Activated CD4-positive, alpha-beta T cell treated with anti-CD3 and anti-CD28 coated beads, Interleukin-2, Interleukin-6, amounts not matched to agents 100 ng/mL and 50 ng/mL, durations not matched to agents 16 hours and 8 hours (primary cell): ENCODE measurements at regions not wholly inside any gene's neighbourhood (a gene's known extent, or its start where the extent isn't known, plus 50 kb on each side); places are given as distances from the start of the nearest gene placed in this dataset.
"Not testable (repeated sequence)": the region's sequence is repeated elsewhere in the genome, so short reads cannot be mapped to it uniquely, and the experiment has no call there.

Experiments
- DNase-seq: peaks from one replicate; pipeline ENCODE4 v3.0.0-alpha.2; 2020

DNA sequence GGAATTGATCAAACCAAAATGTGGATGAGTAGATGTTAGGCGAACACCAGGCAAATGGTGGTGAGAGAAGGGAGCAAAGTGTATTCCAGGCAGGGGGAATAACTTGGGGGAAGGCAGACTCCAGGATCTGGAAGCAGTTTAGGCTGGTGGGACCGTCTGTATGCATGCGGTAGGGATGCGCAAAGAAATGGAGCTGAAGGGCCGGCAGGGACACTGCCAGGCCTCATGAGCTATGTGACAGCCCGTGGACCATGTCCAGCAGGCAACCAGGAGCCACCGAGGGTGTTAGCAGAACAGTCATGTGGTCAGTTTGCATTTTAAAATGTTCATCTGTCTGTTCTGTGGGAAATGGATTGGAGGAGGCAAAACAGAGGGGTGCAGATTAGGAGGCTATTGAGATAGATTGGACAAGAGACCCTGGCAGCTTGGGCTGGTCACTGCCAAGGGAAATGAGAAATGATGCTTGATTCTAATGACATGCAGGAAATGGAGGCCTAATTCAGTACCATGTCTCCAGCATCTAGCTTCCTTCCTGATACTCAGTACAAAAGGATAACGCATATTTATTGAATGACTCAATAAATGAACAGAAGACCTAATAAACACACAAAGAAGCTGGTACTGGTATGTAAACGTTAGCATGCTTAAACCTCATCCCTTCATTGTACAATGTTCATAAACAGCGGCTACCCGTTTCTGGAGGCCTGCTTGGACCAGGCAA is 412.4 kb downstream of the BUD13 start:
- DNase-seq = no peak

DNA sequence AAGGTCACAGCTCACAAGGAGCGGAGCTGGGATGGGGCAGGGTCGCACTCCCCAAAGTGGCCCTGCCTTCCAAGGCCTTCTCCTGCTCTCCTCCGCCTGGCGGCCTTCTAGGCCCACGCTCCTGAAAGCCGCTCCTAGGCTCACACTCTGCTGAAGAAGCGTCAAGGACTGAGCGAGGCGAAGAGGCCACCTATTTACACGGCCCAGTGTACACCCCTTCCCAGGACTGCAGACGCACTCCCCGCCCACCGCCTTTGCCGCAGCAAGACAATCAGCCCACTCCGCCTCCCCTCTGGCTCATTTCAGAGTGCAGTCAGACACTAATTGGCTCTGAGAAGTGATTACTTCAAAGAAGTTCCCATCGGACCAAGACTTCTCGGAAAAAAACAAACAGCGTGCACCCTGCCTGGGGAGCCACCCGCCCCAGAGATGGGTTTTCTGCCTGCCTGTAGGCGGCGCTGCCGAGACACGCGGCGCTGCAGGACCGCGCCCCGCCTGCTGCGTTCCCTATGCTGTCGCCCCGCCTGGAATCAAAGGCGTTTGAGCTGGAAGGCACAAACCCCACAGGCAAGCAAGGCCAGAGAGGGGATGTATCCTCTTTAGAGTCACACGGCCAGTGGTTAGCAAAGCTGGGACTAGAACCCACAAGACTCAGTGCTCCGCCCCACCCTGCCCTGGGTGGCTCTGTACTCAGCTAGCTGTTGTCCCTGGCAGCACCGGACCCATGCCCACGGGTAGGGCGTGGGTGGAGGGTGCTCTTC is 414.8 kb downstream of the BUD13 start:
- peak; percentile 14 for DNase-seq

DNA sequence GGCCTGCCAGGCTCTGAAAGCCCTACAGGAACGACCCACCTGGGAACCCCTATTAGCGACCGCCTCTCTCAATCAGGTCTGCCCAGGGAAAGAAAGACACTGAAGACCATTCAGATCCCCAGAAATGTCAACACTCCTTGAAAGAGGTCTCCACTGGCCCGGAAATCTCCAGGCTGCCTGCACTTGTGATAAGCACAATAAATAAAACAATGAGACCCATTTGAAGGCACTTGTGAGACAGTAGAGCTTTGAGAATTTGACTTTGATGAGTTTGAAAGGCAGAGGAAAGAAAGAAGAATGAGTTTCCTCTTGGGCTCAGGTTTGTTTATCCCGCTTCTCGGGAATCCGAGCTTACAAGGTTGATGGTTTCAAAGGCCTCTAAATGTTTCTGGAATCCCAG is 416.3 kb downstream of the BUD13 start:
- no peak for DNase-seq

DNA sequence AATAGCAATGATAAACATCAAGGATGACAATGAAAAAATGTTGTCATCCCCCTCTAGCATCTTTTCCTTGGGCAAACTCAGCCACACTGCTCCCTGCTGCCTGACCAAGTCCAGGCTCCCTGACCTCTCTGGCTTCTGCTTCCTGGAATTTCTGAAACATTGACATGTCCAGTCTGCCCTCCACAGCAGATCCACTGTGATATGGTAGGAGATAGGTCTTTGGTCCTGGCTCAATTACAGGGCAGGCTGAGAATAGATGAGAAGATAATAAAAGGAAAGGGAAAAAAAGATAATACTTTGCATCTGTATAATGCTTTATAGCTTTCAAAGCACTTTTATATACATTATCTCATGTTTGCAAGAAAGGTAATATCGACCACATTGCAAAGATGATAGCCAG is 417.7 kb downstream of the BUD13 start:
- no peak for DNase-seq

DNA sequence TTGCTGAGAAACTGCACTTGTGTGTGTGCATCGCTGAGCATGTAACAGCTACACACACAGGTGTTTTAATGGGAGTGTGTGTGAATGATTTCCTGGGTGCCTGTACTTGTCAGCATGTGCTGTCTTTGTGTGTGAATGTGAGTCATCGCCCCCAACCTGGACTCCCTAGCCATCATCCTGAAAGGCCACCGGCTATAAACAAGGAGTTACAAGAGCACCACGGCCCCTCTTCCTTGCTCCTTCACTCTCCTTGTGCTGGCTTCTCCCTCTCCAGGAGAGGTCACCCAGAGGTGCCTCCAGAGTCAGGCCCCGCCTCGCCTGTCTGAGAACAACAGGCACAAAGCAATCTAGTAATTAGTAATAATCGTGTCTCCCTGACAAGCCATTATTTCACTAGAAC is 419.2 kb downstream of the BUD13 start:
- no peak for DNase-seq

DNA sequence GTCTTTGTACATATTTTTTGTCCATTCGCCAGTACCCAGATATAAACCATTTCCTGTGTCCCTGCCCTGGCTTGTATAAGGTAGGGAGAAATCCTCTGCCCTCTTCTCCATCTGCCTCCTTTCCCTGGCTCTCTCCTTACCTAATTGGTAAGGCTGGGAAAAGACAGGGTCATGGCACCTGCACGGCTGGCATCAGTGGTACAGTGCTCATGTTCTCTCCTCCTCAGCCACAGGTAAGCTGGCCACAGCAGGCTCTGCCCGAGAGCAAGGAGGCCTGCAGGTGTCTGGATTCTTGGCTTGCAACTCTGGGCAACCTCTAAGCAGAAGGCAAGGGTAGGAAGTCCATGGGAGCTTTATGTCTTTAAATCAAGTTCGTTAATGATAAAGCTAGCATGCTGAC is 419.9 kb downstream of the BUD13 start:
- DNase-seq = no peak

DNA sequence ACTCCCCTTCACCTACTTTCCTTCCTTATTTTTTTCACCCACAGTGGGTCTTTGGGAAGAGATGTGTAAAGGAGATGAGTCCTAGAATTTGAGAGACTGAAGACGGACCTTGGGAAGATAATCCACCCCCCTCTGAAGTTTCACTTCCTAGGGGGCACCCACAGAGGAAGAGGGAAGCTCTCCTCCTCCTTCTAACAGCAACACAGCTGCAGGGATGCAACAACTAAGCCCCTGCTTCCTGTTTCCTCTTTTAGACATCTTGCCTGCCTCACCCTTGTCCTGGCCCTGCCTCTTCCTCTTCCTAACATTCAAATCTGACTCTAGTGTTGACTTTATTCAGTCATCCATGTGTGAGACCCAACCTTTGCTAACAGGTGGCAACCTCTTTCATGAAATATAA is 424.6 kb downstream of the BUD13 start:
- DNase-seq = no peak

DNA sequence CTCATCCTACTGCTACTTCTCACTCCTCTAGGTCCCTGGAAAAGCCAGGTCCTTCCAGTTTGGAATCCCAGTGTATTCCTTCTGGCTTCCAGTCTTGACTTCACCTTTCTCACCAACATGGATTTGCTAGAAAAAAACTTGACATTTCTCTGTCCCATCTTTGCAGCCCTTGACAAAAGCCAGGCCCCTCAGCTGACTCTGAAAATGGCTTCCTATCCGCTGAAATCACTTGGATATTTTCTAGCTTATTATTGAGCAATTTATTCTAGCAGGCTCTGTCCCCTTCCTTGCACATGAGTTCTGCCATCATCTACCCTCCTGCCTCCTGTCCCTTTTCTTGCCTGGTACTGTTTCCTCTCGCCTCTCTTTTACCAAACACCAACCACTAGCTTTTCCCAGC is 427.2 kb downstream of the BUD13 start:
- no peak for DNase-seq

DNA sequence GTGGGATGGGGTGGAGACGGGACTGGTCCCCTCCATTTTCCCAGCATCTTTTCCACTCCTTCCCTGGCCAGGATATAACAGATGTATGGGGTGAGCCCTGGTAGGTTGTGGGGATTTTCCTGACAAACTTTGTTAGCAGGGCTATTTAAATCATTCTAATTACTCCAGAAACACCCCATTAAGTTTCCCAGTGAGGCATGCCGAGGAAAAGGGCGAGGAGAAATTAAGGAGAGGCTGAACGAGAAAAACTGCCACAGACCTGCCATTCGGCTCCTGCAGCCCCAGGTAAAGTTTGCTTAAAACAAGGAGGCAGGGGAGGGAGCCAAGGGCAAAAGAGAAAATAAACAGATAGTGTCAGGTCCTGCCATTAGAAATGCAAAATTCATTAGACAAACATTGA is 428.2 kb downstream of the BUD13 start:
- no peak for DNase-seq

DNA sequence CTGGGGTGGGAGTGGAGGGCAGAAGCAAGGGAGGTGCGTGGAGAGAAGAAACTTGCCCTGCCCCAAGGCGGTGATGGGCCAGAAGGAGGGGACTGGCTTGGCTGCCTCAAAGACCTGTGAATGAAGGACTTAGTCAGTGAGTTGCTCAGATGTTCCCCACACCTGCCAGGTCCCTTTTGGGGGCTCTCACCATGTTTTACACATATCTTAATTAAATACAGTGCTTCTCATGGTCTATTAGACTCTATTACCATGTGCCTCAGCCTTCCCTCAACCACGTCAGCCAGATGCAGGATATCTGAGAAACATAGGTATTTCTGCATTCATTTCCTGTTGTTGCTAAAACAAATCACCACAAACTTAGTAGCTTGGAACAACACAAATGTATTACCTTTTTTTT is 429.5 kb downstream of the BUD13 start:
- DNase-seq = no peak

DNA sequence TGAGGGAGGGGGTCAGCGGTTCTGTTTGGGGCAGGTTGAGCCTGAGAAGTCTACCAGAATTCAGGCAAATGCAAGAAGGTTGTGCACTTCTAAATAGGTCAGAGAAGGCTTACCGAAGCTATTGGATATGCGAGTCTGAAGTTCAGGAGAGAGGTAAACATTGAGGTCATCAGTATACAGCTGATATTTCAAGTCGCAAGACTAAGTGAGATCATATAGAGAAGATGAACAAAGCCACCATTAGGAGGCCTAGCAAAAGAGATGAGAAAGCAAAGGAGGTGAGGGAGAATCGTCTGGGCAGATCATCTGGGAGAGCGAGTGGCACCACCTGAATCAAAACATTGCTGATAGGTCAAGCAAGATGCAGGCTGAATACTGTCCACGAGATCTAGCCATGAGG is 430.6 kb downstream of the BUD13 start:
- DNase-seq = no peak

DNA sequence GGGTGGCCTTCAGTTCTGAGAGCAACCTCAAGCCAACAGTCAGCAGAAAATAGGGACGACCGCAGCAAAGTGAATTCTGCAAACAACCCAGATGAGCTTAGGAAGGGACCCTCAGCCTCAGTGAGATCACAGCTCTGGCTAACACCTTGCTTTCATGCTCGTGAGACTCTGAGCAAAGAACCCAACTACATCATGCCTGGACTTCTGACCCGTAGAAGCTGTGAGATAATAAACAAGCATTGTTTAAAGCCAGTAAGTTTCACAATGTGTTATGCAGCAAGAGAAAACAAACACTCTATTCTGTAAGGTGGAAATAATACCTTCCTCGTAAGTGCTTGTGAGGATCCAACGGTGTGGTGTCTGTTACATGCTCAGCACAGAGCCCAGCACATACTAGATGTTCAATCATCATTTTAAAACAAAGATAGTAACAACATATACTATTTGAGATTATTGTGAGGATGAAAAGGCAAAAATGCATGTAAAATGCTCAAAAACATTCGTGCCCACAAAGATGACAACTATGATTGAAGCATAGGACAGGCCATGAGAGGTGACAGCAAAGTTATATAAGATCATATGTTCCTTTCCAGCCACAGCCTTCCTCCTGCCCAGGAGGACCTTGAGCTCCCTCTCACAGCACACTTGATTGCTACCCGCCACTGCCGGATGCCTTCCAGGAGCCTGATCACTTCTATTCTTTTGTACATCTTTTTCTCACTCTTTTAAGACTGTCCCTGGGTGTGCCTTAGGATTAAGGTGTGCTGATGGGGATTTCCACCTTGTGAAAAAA is 433.3 kb downstream of the BUD13 start:
- no peak for DNase-seq

DNA sequence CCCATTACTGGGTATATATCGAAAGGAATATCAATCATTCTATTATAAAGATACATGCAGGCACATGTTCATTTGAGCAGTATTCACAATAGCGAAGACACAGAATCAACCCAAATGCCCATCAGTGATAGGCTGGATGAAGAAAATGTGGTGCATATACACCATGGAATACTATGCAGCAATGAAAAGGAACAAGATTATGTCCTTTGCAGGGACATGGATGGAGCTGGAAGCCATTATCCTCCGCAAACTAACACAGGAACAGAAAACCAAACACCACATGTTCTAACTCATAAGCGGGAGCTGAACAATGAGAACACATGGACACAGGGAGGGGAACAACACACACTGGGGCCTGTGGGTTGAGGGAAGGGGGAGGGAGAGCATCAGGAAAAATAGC is 434.3 kb downstream of the BUD13 start:
- not testable (repeated sequence) for DNase-seq

DNA sequence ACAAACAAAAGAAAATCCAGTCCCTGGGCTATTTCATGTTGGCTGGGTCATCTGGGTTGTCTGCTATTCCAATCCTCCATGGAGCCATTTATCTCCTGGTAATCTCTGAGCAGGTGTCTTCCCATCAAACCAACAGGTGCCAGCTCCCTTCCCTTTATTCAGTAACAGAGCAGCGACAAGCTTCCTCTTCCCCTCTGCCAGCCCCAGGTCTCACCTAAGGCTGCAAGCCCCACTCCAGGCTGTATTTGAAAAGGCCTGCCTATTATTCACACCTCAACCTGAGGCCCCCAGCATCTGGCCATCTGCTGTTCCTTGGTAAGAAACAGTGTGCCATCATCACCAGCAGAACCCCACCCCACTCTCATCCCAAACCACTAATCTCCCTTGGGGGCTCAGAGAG is 436.2 kb downstream of the BUD13 start:
- no peak for DNase-seq

DNA sequence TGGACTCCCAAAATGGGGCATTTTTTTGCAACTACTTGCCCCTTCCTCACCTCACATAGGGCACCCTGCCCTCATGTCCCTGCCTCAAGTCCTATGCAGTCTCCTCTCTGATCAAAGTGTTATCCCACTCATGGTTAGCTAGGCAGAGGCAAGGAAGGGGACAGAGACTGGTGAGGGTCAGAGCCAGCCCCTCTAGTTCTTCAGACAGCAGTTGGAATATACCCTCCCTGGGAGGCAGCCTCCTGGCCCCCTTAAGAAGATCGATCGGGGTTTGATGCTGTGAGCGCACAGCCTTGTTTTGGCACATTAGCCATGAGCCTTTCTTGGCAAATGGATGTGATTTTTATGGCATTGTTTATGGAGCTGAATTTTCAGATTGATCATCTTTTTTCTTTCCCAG is 436.9 kb downstream of the BUD13 start:
- DNase-seq = no peak

DNA sequence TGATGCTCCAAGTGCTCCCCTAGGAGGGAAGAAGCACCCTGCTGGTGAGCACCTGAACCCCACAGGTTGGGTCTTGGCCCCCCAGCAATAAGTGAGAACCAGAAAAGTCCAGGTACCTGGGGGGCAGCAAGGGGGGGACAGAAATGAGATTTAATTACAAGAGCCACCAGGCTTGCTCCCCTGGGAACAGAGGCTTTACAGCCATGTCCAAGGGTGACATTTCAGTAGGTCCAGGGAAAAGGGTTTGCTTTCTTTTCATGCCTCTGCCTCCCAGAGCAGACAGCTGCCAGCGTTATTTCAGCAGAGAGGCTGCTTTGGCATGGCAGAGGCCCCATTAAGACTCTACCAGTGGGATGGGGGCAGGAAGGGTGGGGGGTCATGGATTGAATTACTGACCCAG is 437.7 kb downstream of the BUD13 start:
- no peak for DNase-seq

DNA sequence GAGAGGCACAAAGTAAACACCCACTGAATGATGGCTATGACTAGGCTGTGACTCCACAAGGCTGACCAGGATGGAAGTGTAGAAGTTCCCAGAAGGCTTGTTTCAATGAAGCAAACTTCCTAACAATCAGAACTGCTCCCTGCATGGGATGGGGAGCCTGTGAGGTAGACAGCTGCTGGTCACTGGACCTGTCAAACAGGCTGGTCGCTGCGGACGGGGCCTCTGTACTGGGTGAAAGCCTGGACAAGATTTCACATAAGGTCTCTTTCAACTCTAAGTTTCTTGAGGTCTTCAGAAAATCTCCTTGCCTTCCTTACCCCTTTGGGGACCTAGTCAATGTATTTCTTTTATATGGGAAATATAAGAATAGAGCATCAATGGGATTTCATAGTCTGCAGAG is 438.2 kb downstream of the BUD13 start:
- no peak for DNase-seq

DNA sequence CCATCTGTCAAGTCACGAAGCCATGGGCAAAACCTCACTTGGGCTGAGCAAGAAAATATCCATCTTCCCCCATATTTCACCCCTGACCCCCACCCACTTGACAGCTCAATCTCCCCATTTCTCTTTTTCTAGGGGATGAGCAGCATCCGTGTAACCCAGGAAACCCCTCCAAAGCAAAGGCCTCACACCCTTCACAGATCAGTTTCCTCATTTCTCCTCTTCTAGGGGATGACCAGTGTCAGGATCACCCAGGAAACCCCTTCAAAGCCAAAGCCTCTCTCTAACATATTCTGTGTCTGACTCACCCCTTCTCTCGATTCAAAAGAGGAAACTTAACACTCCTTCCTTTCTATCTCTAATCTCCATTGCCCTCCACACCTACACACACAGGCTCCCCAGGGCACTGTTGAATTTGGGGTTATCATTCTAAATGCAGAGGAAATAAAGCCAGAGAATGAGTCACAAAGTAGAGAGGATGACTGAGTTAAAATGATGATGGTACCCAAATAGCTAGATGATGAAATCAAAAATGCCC is 439.7 kb downstream of the BUD13 start:
- DNase-seq = no peak

DNA sequence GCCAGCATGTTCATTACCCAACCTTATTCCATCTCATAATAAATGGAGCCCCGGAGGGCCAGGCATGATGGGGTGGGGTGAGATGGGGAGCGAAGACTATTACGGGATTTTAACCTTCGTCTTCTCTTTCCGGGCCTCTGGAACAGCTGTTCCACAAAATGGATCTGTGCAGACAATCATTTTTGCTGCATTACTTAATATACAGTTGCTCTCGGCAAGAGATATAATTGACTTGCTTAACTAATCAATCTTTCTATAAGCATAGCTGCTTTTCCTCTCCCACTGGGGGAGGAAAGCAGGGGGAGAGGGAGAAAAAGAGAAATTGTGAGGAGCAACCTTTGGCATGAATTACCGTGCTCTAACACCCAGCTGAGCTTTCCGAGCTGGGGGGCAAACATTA is 440.4 kb downstream of the BUD13 start:
- no peak for DNase-seq

DNA sequence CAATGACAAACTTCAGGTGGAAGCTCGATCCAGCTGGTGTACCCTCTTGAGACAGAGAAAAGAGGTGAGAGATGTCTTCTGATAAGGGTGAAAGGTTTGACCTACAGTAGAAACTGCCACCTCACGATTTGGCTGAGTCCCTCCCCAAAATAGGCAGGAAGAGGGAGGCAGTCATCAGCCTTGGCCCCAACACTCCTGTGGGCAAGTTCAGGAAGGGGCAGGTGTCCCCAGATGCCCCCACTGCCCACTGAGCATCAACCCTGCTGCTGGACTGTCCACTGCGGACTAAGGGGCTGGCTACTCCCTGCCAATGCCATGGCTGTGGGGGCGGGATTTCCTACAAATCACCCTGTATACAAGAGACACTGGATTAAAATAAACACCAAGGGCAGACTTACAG is 441.4 kb downstream of the BUD13 start:
- DNase-seq = no peak

DNA sequence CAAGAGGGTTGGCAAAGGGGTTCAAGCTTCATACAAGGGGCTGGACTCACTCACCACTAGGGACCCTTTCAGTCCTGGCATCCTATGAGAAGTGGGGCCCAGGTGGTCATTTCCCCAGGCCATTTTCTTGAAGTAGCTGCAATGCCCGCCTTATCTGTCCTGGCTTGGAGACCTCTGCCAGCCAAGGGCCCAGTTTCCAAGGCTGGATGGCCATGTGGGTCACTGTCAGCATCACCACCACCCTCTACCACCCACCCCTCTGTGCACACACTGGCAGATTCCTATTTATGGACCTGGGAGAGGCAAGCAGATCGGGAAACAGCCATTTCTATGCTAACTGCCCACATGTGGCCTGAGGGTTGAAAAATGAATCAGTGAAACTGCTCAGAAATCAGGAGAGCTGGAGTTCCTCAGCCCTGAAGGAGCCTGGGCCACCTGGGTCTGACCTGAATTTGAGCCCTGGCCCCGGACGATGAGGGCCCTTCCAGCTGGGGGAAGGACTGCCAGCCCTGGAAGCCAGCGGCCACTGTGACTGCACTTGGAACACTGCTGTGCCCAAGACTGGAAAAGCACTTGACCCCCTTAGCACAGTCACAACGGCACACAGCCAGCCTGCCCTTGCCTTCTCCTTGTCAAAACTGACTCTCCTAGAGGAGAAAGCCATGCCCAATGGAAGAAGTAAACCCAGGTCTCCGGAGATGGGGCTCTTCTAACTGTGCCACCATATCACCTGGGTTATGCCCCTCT is 442.2 kb downstream of the BUD13 start:
- DNase-seq = no peak

DNA sequence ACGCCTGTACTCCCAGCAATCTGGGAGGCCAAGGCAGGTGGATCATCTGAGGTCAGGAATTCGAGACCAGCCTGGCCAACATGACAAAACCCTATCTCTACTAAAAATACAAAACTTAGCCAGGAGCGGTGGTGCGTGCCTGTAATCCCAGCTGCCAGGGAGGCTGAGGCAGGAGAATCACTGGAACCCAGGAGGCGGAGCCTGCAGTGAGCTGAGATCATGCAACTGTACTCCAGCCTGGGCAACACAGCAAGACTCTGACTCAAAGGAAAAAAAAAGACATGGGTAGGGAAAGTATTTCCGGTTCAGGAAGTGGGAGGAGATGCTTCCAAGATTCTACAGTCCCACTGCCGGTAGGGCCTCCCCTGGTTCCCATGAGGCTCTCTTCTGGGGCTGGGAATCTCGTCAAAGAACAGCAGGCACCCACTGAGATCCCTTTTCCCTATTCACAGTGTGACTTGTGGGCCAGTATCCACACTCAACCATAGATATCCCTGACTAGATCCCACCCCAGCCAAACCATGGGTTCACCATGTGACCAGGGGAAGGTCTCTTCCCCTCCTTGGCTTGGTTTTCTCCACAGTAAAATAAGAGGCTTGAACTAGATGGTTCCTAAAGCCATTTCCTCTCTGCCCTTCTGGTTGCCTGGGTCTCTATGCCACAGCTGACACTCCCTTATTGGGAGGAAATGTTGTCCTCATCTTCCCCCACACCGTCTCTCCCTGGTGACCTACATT is 443.3 kb downstream of the BUD13 start:
- no peak for DNase-seq
